GM21360 (cell line): ENCODE measurements at regions not wholly inside any gene's neighbourhood (a gene's known extent, or its start where the extent isn't known, plus 50 kb on each side); places are given as distances from the start of the nearest gene placed in this dataset.
"Not testable (repeated sequence)": the region's sequence is repeated elsewhere in the genome, so short reads cannot be mapped to it uniquely, and the experiment has no call there.

ENCODE experiments used
- ATAC-seq: cut with Tn5 transposase; IDR thresholded peaks from one replicate; pipeline ENCODE4 v1.9.1; 2021; ENCODE audit warnings: mild to moderate bottlenecking, moderate library complexity; ENCODE audit not compliant: unreplicated experiment

- ATAC-seq, result no peak
Observed at GRCh38 chr18:78809845-78810244, 169.8 kb upstream of the SALL3 start.

- no peak for ATAC-seq
Observed at GRCh38 chr18:78810706-78811105, 168.9 kb upstream of the SALL3 start.

DNA sequence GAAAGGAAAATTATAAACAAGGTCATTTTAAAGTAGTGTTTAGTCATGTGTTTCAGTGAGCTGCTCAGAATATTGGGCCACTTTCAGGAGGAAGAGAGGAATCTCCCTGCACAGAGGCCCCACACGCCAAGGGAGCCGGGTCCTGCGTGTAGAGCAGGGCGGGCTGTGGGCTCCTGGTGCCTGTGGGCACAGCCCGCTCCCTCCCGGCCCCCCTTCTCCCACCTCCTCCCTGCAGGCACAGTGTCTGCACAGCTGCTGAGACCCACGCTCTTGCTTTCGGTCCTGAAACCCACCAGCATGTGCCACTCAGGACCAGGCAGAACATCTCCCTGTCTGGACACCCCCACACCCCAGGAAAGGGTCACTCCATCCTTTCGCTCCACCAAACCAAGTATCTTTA lies 167.6 kb upstream of the SALL3 start:
- no peak for ATAC-seq

DNA sequence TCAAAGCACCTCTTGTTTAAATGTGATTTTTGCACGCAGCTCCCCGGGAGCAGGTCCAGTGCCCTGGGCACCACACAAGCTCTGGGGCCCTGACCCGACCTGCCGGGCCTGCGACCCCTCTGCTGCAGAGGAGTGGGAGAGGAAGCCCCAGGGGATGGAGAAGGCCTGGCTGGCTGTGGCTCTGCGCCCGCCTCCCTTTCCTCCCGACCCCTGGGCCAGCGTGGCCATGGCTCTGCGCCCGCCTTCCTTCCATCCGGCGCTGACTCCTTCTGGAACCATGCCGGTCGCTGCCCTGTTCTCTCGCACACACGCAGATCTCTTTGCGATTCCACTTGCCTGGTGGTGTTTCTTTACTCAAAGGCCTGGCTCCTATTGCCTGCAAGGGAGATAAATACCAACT lies 166.5 kb upstream of the SALL3 start:
- ATAC-seq, result no peak

GRCh38 chr18:78813936-78814710 lies 165.5 kb upstream of the SALL3 start:
- no peak for ATAC-seq

GRCh38 chr18:78814766-78815165 lies 164.9 kb upstream of the SALL3 start:
- ATAC-seq, result no peak

- ATAC-seq, result no peak
Observed at GRCh38 chr18:78816114-78816513, 163.5 kb upstream of the SALL3 start.

DNA sequence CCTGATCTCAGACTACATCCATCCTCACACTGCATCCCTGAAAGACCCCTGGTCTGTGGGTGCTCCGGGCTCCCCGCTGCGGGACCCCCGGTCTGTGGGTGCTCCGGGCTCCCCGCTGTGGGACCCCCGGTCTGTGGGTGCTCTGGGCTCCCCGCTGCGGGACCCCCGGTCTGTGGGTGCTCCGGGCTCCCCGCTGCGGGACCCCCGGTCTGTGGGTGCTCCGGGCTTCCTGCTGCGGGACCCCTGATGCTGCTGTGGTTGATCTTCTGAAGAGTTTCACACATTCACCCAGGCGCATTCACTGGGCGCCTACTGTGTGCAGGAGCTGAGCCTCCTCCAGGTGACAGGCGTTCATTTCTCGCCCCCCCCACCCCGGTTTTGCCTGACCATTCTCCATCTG lies 162.7 kb upstream of the SALL3 start:
- ATAC-seq, result no peak

- ATAC-seq, result no peak
Observed at GRCh38 chr18:78818495-78818894, 161.1 kb upstream of the SALL3 start.

- ATAC-seq, result no peak
Observed at GRCh38 chr18:78818961-78819360, 160.7 kb upstream of the SALL3 start.

DNA sequence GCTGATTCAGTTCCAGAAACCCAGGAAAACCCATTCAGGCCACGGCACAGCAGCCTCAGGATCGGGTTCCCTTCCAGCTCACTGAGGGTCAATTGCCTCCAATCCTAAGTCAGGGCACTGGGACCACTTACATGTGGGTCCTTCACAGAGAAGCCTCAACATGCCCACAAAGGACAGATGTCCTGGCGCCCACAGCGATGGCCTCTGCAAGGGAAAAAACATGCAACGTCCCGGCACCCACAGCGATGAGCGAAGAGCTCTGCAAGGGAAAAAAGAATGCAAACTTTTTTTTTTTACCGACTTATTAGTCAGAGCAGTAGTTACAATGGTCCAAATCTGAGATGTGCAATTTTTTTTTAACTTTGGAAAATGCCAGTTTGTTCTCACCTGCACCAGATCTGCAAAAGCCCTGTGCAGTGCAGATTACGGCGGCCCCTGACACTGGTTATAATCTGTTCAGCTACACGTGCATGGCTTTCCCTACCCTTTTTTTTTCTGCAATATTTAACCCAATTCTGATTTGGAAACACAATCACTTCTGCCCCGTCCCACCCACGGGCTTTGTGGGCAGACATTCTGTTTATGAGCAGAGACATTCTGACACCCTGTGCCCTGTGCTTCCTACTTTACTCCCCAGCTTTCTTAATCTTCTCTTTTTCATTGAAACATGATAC lies 159.3 kb upstream of the SALL3 start:
- ATAC-seq, result no peak

GRCh38 chr18:78821396-78821795 lies 158.2 kb upstream of the SALL3 start:
- ATAC-seq, result no peak

DNA sequence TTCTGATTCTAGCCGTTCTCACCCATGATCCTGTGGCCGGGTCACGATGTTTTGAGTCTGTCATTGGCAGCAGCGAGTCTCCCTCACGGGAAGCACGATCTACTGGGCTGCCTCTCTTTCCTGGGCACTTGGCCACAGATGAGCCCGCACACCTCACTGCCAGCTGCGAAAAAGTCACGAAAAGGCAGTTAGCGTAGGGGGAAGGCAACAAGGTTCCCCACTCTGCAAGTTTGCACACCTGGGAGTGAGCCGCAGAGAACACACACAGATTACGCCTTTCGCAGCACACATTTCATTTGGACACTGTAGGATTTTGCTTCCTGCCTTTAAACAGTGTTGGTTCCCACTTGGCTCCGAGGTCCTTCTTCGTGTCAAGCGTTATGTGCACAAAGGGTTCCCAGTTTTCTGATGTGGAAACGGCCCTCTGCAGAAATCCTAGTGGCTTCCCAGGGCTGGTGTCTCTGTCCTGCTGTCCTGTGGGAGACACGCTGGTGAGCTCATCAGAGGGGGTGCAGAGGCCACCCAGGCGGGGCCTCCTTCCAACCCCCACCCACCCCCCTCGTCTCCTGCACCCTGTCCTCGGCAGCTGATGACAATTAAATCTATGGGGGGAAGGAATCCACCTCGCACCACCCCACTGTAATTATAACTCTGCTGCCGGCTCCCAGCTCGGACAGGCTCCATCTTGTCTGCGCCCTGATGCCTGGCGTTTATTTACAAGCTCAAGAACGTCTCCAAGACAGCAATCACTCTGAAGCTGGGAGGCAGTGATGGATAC lies 157.3 kb upstream of the SALL3 start:
- ATAC-seq, result no peak

DNA sequence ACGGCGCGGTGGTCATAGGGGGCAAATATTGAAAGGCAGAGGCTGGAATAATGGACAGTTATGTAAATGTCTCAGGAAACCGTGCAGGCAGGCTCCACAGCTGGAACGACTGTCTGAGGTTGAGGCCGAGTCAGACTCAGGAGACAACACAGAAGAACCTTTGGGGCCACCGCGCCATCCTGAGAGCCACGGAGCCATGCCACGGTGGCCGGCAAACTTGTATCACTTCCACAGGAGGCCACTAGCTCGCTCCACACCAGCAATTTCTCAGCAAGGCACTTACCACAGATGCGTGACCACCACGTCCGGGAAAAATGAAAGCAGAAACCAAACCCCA lies 156.7 kb upstream of the SALL3 start:
- ATAC-seq, result no peak

DNA sequence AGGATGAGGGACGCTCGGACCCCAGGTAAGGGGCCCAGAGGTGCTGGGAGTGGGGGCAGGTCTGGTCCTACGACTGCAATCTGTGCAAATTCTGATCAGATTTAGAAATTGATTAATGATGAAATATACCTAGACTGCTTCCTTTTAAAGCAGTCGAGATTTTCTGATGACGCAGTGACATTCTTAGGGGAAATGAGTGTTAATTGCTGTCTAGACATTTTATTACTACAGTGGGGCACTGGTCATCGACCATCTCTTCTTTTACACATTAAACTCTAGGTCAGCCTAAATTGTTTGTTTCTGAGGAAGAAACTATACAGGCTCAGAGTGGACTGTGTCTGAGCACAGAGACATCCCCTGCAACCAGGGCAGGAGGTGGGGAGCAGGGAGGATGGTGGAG lies 154.4 kb upstream of the SALL3 start:
- no peak for ATAC-seq

GRCh38 chr18:78826631-78827030 lies 153.0 kb upstream of the SALL3 start:
- ATAC-seq, result no peak

DNA sequence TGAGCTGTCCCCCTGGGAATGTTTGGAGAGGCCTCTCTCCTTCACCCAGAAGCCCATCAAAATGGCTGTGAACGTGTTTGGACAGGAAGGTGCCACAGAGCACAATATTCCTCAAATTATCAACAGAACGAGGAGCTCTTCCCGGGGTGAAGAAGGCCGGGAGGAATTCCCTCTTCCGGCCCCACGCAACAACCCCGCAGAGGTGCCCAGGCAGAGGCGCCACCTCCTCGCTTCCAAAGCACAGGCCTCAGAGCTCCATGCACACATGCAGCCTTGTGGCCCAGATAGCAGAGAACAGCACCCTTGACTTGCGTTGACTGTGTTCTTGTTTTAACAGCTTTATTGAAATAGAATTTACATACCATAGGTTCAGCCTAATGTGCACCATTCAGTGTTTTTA lies 152.5 kb upstream of the SALL3 start:
- no peak for ATAC-seq

GRCh38 chr18:78828131-78828530 lies 151.5 kb upstream of the SALL3 start:
- no peak for ATAC-seq

DNA sequence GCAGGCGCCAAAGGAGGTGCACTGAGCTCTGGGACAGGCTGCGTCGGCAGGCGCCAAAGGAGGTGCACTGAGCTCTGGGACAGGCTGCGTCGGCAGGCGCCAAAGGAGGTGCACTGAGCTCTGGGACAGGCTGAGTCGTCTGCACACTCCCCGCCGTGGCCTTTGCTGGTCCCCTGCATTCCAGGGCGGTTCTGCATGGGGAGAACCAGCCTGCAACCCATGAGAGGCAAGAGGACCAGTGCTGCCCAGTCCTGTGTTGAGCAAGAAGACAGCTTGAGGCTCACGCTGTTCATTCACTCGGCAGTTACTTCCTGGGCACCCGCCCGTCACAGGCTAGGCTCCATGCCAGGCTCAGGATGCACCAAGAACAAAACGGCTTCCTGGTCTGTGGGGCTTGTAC lies 150.6 kb upstream of the SALL3 start:
- ATAC-seq, result not testable (repeated sequence)

- ATAC-seq, result no peak
Observed at GRCh38 chr18:78830161-78830560, 149.5 kb upstream of the SALL3 start.

DNA sequence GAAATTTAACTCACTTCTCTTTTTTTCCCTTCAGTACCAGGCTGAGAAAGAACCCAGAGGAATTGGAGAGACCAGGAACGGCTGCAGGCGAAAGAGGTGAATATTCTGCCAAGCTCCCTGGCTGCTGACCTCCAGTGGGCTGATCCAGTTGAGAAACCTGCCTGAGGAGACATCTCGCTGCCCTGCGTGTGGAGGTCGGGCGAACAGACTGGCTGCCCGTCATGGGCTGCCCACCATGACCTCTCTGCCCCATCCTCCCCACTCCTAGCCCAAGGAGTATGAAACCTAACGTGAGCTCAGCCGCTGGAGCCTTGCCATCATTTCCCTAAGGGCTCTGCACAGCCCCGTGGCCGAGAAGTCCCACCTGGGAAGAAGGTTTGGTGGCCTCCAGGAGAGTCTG lies 148.8 kb upstream of the SALL3 start:
- no peak for ATAC-seq

DNA sequence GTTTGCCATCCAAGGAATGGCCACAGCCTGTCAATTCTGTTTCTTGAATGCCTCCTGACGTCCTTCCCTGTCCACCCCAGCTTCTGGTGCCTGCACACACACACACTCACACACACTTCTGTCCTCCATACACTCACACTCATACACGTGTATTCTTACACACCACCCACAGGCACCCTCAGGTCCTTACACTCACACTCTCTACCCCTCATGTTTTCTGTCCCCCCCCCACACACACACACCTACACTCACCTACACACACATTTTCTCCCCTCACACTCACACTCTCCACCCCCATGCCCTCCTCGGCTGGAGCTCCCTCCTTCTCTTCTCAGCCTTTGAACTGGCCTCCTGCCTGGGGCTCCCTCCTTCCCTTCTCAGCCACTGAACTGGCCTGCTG lies 148.0 kb upstream of the SALL3 start:
- ATAC-seq, result no peak
